ENCODE measurements at regions not wholly inside any gene's neighbourhood (a gene's known extent, or its start where the extent isn't known, plus 50 kb on each side); places are given as distances from the start of the nearest gene placed in this dataset.

GRCh38 chr19:30890033-30890432 is 459.2 kb downstream of the TSHZ3 start:
- intact Hi-C loops (cut with DNase I), result no loop called here
- no peak for DNase-seq (ENCODE audit: low spot score)

GRCh38 chr19:30888937-30889336 is 460.3 kb downstream of the TSHZ3 start:
- DNase-seq (ENCODE audit: low spot score), result no peak
- intact Hi-C loops (cut with DNase I), result no loop called here

GRCh38 chr19:30887042-30887441 is 462.2 kb downstream of the TSHZ3 start:
- DNase-seq (ENCODE audit: low spot score), result no peak

GRCh38 chr19:30886222-30886621 is 463.0 kb downstream of the TSHZ3 start:
- no peak for DNase-seq (ENCODE audit: low spot score)
- intact Hi-C loops (cut with DNase I), result no loop called here

More at GRCh38 chr19:30887042-30887441, 462.2 kb downstream of the TSHZ3 start:
- intact Hi-C loops (cut with DNase I), result no loop called here

- intact Hi-C loops (cut with DNase I), result no loop called here
Measured at GRCh38 chr19:30884146-30884812, 465.0 kb downstream of the TSHZ3 start.

GRCh38 chr19:30883071-30883470 is 466.2 kb downstream of the TSHZ3 start:
- DNase-seq (ENCODE audit: low spot score), result no peak
- intact Hi-C loops (cut with DNase I), result no loop called here

More at GRCh38 chr19:30884146-30884812, 465.0 kb downstream of the TSHZ3 start:
- no peak for DNase-seq (ENCODE audit: low spot score)

- intact Hi-C loops (cut with DNase I), result no loop called here
- no peak for DNase-seq (ENCODE audit: low spot score)
Measured at GRCh38 chr19:30882411-30883005, 466.7 kb downstream of the TSHZ3 start.

- DNase-seq (ENCODE audit: low spot score), result no peak
- intact Hi-C loops (cut with DNase I), result no loop called here
Measured at GRCh38 chr19:30881930-30882329, 467.3 kb downstream of the TSHZ3 start.

GRCh38 chr19:30881281-30881680 is 468.0 kb downstream of the TSHZ3 start:
- intact Hi-C loops (cut with DNase I), result no loop called here
- no peak for DNase-seq (ENCODE audit: low spot score)

GRCh38 chr19:30880551-30880950 is 468.7 kb downstream of the TSHZ3 start:
- no peak for DNase-seq (ENCODE audit: low spot score)
- intact Hi-C loops (cut with DNase I), result no loop called here

- DNase-seq (ENCODE audit: low spot score), result no peak
- intact Hi-C loops (cut with DNase I), result no loop called here
Measured at GRCh38 chr19:30880151-30880550, 469.1 kb downstream of the TSHZ3 start.

GRCh38 chr19:30879736-30880135 is 469.5 kb downstream of the TSHZ3 start:
- intact Hi-C loops (cut with DNase I), result no loop called here

GRCh38 chr19:30879225-30879624 is 470.0 kb downstream of the TSHZ3 start:
- no peak for DNase-seq (ENCODE audit: low spot score)
- intact Hi-C loops (cut with DNase I), result no loop called here

More at GRCh38 chr19:30879736-30880135, 469.5 kb downstream of the TSHZ3 start:
- DNase-seq (ENCODE audit: low spot score), result no peak

GRCh38 chr19:30878495-30878894 is 470.7 kb downstream of the TSHZ3 start:
- intact Hi-C loops (cut with DNase I), result no loop called here
- DNase-seq (ENCODE audit: low spot score), result no peak

GRCh38 chr19:30877661-30878113 is 471.5 kb downstream of the TSHZ3 start:
- DNase-seq (ENCODE audit: low spot score), result no peak
- intact Hi-C loops (cut with DNase I), result no loop called here

- intact Hi-C loops (cut with DNase I), result no loop called here
Measured at GRCh38 chr19:30873691-30874090, 475.5 kb downstream of the TSHZ3 start.

GRCh38 chr19:30873003-30873402 is 476.2 kb downstream of the TSHZ3 start:
- intact Hi-C loops (cut with DNase I), result no loop called here
- no peak for DNase-seq (ENCODE audit: low spot score)

More at GRCh38 chr19:30873691-30874090, 475.5 kb downstream of the TSHZ3 start:
- DNase-seq (ENCODE audit: low spot score), result no peak

GRCh38 chr19:30871979-30872378 is 477.3 kb downstream of the TSHZ3 start:
- no peak for DNase-seq (ENCODE audit: low spot score)
- intact Hi-C loops (cut with DNase I), result no loop called here

GRCh38 chr19:30870876-30871275 is 478.4 kb downstream of the TSHZ3 start:
- no peak for DNase-seq (ENCODE audit: low spot score)
- intact Hi-C loops (cut with DNase I), result no loop called here

GRCh38 chr19:30865511-30865910 is 483.7 kb downstream of the TSHZ3 start:
- no peak for DNase-seq (ENCODE audit: low spot score)
- intact Hi-C loops (cut with DNase I), result no loop called here
